ENCODE measurements at regions not wholly inside any gene's neighbourhood (a gene's known extent, or its start where the extent isn't known, plus 50 kb on each side); places are given as distances from the start of the nearest gene placed in this dataset.

DNA sequence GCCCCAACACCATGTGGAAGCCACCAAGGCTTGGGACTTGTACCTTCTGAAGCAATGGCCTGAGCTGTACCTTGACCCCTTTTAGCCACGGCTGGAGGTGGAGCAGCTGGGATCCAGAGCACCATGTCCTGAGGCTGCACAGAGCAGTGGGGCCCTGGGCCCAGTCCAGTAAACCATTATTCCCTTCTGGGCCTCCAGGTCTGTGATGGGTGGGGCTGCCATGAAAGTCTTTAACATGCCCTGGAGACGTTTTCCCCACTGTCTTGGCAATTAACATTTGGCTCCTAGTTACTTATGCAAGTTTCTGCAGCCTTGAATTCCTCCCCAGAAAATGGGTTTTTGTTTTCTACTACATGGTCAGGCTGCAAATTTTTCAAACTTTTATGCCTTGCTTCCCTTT, 323.7 kb upstream of the ZP4 start:
- TF ChIP-seq EP300 (conservative IDR thresholded peaks at IDR 0.05; ENCODE audit: poor library complexity, severe bottlenecking) (no peak), CTCF (IDR thresholded peaks at IDR 0.05; ENCODE audit: poor library complexity, severe bottlenecking) (no peak), EZH2 (IDR thresholded peaks at IDR 0.05; ENCODE audit: borderline replicate concordance, insufficient read depth, low read length, poor library complexity, severe bottlenecking) (no peak), POLR2AphosphoS5 (IDR thresholded peaks at IDR 0.05) (no peak)
- TF ChIP-seq, protein P1, sequence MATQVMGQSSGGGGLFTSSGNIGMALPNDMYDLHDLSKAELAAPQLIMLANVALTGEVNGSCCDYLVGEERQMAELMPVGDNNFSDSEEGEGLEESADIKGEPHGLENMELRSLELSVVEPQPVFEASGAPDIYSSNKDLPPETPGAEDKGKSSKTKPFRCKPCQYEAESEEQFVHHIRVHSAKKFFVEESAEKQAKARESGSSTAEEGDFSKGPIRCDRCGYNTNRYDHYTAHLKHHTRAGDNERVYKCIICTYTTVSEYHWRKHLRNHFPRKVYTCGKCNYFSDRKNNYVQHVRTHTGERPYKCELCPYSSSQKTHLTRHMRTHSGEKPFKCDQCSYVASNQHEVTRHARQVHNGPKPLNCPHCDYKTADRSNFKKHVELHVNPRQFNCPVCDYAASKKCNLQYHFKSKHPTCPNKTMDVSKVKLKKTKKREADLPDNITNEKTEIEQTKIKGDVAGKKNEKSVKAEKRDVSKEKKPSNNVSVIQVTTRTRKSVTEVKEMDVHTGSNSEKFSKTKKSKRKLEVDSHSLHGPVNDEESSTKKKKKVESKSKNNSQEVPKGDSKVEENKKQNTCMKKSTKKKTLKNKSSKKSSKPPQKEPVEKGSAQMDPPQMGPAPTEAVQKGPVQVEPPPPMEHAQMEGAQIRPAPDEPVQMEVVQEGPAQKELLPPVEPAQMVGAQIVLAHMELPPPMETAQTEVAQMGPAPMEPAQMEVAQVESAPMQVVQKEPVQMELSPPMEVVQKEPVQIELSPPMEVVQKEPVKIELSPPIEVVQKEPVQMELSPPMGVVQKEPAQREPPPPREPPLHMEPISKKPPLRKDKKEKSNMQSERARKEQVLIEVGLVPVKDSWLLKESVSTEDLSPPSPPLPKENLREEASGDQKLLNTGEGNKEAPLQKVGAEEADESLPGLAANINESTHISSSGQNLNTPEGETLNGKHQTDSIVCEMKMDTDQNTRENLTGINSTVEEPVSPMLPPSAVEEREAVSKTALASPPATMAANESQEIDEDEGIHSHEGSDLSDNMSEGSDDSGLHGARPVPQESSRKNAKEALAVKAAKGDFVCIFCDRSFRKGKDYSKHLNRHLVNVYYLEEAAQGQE (IDR thresholded peaks at IDR 0.05; ENCODE audit: borderline replicate concordance), result no peak

Data from neural cell (in vitro differentiated cells).